ENCODE measurements at regions not wholly inside any gene's neighbourhood (a gene's known extent, or its start where the extent isn't known, plus 50 kb on each side); places are given as distances from the start of the nearest gene placed in this dataset.

DNA sequence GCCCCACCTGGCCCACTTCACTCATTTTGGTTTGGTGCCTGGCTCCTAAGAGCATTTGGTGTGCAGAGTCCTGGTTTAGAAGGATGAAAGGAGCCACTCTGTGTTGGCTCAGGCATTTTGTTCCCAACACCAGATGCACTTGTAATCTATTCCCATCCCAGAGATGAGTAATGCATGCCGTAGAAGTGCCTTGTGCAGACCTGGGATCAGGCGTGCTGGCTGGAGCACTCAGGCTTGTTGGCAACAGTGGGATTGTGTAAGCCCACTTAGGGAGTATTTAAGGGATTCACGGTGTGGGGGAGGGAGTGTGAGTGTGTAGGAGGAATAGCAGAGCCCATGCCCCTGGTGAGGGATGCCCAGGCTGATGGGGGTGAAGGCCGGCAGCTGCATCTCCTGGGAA is 501.5 kb upstream of the TBX3 start:
- CTCF ChIA-PET: no interaction called here
- no peaks in the 10 kb centered on the region for H3K27me3 ChIP-seq (ENCODE audit: insufficient read depth)
- H3K9me3 ChIP-seq: no peaks in the 10 kb centered on the region
- POLR2A ChIA-PET: no interaction called here
- H3K4me2 ChIP-seq: no peak overlapping the region
- no peak overlapping the region for H3K4me3 ChIP-seq (ENCODE audit: low read depth in 2 of 2, low read length in 1 of 2)
- H3K36me3 ChIP-seq (replicated peaks in 1 of 2; ENCODE audit: control insufficient read depth in 1 of 2, insufficient read depth in 2 of 2, low read length in 1 of 2): no peaks in the 10 kb centered on the region
- 48% methylated on average over 4 of the region's 4 CpGs for WGBS (ENCODE audit: low lambda C conversion rate)
- H3K9me2 ChIP-seq: no peaks in the 10 kb centered on the region
- no peak overlapping the region for H3K27ac ChIP-seq (ENCODE audit: low read depth in 2 of 2, low read length in 1 of 2)
- no peaks in the 10 kb centered on the region for H4K20me1 ChIP-seq (ENCODE audit: insufficient read depth)
- H2AFZ ChIP-seq (ENCODE audit: low read depth): no peak overlapping the region
- peaks cover 0 to 3% of the 10 kb centered on the region in 2 experiments; a peak in 2 of 4 replicates for H3K4me1 ChIP-seq (ENCODE audit: control insufficient read depth in 1 of 2, insufficient read depth in 2 of 2, low read depth in 1 of 2, low read length in 1 of 2)
- no peaks in the 10 kb centered on the region for H3K79me2 ChIP-seq (ENCODE audit: insufficient read depth)
- DNase-seq: no peak
- no peak for TF ChIP-seq JUND (IDR thresholded peaks at IDR 0.05)
- TF ChIP-seq, protein P1, sequence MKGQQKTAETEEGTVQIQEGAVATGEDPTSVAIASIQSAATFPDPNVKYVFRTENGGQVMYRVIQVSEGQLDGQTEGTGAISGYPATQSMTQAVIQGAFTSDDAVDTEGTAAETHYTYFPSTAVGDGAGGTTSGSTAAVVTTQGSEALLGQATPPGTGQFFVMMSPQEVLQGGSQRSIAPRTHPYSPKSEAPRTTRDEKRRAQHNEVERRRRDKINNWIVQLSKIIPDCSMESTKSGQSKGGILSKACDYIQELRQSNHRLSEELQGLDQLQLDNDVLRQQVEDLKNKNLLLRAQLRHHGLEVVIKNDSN (IDR thresholded peaks at IDR 0.05; ENCODE audit: borderline replicate concordance, low read depth): no peak
- TF ChIP-seq RCOR1 (IDR thresholded peaks at IDR 0.05; ENCODE audit: low read length): no peak
- no peak for TF ChIP-seq EZH2phosphoT487 (IDR thresholded peaks at IDR 0.05; ENCODE audit: borderline replicate concordance, low read depth)
- TF ChIP-seq TEAD4 (IDR thresholded peaks at IDR 0.05; ENCODE audit: borderline replicate concordance, insufficient read depth): no peak
- TF ChIP-seq, protein P2, sequence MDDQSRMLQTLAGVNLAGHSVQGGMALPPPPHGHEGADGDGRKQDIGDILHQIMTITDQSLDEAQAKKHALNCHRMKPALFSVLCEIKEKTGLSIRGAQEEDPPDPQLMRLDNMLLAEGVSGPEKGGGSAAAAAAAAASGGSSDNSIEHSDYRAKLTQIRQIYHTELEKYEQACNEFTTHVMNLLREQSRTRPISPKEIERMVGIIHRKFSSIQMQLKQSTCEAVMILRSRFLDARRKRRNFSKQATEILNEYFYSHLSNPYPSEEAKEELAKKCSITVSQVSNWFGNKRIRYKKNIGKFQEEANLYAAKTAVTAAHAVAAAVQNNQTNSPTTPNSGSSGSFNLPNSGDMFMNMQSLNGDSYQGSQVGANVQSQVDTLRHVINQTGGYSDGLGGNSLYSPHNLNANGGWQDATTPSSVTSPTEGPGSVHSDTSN (IDR thresholded peaks at IDR 0.05): no peak
- TF ChIP-seq FOXM1 (IDR thresholded peaks at IDR 0.05; ENCODE audit: low read depth): no peak
- TF ChIP-seq, protein P3, sequence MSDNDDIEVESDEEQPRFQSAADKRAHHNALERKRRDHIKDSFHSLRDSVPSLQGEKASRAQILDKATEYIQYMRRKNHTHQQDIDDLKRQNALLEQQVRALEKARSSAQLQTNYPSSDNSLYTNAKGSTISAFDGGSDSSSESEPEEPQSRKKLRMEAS (IDR thresholded peaks at IDR 0.05; ENCODE audit: low read depth): no peak
- H3F3A ChIP-seq (replicated peaks; ENCODE audit: insufficient read depth): no peaks in the 10 kb centered on the region
- no peak overlapping the region for H3K9ac ChIP-seq

DNA sequence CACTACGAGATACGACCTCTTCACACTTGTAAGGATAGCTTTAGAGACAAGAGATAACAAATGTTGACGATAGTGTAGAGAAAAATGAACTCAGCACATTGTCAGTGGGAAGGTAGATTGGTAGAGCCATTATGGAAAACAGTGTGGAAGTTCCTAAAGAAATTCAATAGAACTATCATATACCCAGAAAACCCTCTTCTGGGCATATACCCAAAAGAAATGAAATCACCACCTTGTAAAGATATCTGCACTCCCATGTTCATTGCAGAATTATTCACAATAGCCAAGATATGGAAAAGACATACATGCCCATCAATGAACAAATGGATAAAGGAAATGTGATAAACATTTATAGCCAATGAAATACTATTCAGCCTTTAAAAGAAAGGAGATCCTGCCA is 499.8 kb upstream of the TBX3 start:
- Histone ChIP-seq H3K9me3 (no peaks in the 10 kb centered on the region), H3K9me2 (no peaks in the 10 kb centered on the region), H3K79me2 (ENCODE audit: insufficient read depth) (no peaks in the 10 kb centered on the region), H4K20me1 (ENCODE audit: insufficient read depth) (no peaks in the 10 kb centered on the region), H2AFZ (ENCODE audit: low read depth) (no peak overlapping the region), H3K4me3 (ENCODE audit: low read depth in 2 of 2, low read length in 1 of 2) (no peak overlapping the region), H3K9ac (no peak overlapping the region), H3F3A (replicated peaks; ENCODE audit: insufficient read depth) (no peaks in the 10 kb centered on the region), H3K36me3 (replicated peaks in 1 of 2; ENCODE audit: control insufficient read depth in 1 of 2, insufficient read depth in 2 of 2, low read length in 1 of 2) (no peaks in the 10 kb centered on the region), H3K27me3 (ENCODE audit: insufficient read depth) (no peaks in the 10 kb centered on the region), H3K4me2 (no peak overlapping the region), H3K4me1 (ENCODE audit: control insufficient read depth in 1 of 2, insufficient read depth in 2 of 2, low read depth in 1 of 2, low read length in 1 of 2) (no peaks in the 10 kb centered on the region), H3K27ac (ENCODE audit: low read depth in 2 of 2, low read length in 1 of 2) (no peak overlapping the region)
- DNase-seq: no peak
- ChIA-PET POLR2A (no interaction called here), CTCF (no interaction called here)
- 82% methylated on average over 3 of the region's 3 CpGs for WGBS (ENCODE audit: low lambda C conversion rate)
- TF ChIP-seq FOXM1 (IDR thresholded peaks at IDR 0.05; ENCODE audit: low read depth) (no peak), MXI1 (IDR thresholded peaks at IDR 0.05; ENCODE audit: low read depth, low read length) (no peak), ELF1 (IDR thresholded peaks at IDR 0.05) (no peak), SIN3A (IDR thresholded peaks at IDR 0.05; ENCODE audit: borderline replicate concordance, low read depth, low read length) (no peak), CHD2 (IDR thresholded peaks at IDR 0.05; ENCODE audit: low read length, partially characterized antibody) (no peak)
- TF ChIP-seq, protein P4, sequence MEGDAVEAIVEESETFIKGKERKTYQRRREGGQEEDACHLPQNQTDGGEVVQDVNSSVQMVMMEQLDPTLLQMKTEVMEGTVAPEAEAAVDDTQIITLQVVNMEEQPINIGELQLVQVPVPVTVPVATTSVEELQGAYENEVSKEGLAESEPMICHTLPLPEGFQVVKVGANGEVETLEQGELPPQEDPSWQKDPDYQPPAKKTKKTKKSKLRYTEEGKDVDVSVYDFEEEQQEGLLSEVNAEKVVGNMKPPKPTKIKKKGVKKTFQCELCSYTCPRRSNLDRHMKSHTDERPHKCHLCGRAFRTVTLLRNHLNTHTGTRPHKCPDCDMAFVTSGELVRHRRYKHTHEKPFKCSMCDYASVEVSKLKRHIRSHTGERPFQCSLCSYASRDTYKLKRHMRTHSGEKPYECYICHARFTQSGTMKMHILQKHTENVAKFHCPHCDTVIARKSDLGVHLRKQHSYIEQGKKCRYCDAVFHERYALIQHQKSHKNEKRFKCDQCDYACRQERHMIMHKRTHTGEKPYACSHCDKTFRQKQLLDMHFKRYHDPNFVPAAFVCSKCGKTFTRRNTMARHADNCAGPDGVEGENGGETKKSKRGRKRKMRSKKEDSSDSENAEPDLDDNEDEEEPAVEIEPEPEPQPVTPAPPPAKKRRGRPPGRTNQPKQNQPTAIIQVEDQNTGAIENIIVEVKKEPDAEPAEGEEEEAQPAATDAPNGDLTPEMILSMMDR (IDR thresholded peaks at IDR 0.05): no peak
- TF ChIP-seq, protein P3 (IDR thresholded peaks at IDR 0.05; ENCODE audit: low read depth): no peak

Data from SK-N-SH (cell line).